ENCODE measurements at regions not wholly inside any gene's neighbourhood (a gene's known extent, or its start where the extent isn't known, plus 50 kb on each side); places are given as distances from the start of the nearest gene placed in this dataset.
"Not testable (repeated sequence)": the region's sequence is repeated elsewhere in the genome, so short reads cannot be mapped to it uniquely, and the experiment has no call there.

DNA sequence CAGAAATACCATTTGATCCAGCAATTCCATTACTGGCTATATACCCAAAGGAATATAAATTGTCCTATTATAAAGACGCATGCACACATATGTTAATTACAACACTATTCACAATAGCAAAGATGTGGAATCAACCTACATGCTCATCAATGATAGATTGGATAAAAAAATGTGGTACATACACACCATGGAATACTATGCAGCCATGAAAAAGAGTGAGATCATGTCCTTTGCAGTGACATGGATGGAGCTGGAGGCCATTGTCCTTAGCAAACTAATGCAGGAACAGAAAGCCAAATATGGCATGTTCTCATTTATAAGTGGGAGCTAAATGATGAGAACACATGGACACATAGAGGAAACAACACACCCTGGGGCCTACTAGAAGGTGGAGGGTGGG is 78.3 kb upstream of the EED start:
- DNase-seq: not testable (repeated sequence)

DNA sequence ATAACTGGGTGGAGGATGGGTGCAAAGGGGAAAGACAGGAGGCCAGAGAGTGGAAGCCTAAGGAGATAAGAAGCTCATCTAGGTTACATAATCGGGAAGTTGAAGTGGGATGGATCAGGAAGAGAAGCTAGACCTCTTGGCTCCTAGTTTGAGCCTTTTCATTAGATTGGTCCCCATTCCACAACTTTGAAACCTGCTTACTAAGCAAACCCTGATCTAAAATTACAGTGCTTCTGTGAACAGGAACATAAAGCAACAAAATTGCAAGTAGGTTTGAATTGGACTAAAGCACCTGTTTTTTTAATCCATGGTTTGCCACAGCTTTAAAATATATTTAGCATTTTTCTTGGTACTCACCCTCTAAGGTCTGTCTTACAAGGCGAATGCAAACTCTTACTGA is 80.4 kb upstream of the EED start:
- DNase-seq: no peak

DNA sequence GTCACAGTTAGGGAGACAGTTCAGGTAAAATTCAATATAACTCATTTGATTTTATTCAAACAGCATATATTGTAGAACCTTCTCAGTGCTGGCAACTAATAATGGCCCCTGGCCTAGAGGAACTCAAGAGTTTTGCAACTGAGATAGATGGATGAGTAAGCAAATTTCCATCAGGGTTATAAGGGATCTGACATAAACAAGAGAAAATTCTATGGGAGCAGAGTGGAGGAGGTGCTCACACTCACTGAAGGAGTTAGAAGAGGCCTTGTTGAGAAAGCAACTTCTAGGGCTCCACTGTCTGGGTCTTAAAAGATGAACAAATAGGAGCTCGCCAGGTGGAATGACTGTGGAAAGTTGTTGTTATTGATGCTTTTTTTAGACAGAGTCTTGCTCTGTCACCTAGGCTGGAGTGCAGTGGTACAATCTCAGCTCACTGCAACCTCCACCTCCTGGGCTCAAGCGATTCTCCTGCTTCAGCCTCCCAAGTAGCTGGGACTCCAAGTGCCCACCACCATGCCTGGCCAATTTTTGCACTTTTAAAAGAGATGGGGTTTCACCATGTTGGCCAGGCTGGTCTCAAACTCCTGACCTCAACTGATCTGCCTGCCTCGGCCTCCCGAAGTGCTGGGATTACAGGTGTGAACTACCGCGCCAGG is 81.2 kb upstream of the EED start:
- not testable (repeated sequence) for DNase-seq

DNA sequence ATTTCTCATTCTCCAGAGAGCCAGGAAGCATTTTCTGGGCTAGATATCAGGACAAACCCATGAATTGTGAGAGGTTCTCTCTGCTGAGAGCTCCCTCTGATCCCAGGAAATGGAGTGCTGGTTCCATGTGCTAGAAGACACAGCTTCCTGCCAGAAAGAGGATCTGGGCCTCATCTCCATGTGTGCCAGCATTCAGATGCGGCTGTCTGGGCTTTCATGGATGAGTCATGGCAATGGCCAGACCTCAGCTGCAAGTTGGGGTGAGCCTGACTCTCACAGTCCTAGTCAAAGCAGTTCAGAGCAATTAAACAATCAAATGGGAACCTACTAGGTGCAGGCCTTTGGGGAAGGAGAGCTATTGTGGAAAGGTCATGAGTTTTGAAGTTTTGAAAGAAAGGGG is 82.3 kb upstream of the EED start:
- no peak for DNase-seq

DNA sequence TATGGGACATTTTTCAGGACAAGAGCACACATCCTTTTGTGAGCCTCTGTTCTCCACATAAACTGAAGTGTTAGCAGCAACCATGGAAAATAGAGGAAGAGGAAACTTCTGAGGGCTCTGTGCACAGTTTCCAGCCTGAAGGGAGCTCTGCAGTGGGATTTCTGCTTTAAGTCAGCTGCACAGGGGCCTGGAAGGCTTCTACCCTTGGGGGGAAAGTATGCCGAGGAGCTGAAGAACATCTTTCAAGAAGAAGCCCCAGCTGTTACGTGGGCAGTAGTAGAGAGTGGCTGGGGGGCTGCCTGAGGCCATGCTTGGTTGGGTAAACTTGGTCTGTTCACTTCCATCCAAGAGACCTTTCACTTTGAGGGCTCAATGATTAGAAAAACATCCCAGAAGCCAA is 82.7 kb upstream of the EED start:
- DNase-seq: no peak

DNA sequence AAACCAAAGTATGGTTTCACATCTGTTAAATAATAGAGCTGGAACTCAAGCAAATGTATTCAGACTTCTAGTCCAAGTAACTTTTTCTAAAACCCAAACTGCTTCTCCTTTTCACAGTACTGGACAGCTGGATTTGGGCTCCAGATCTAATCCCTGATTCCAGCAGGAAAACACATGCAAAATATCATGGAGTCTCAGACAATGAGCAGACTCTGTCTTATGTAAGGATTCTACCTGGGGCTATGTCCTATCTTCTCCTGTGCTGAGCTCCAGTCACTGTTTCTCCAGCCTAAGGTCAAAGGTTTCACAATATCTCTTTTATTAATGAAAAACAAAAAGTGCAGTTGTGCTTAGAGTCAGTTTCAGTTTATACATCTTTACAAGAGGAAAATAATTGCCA is 83.2 kb upstream of the EED start:
- no peak for DNase-seq

DNA sequence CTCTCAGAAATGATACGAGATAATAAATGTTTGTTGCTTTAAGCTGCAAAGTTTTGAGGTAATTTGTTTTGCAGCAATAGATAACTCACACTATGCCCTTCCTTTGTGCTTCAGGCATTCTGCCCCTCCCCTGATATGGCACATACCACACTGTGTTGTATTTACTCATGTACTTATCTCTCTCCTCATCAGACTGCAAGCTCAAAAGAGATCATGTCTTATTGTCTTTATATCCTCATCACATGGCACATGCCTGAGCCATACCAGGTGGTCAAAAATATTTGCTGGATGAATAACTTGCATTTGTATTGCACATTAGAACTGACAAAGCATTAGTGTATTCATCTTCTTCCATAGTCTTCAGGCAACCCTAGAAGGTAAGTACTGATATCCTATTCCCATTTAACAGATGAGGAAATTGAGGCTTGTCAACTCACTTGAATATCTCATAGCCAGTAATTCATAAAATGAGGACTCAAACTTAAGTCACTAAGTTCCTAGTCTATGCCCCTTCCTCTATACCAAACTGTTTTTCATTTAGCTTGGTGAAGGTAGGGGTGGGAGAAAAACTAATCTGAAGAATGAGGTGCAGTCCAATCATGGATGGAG is 83.9 kb upstream of the EED start:
- no peak for DNase-seq

DNA sequence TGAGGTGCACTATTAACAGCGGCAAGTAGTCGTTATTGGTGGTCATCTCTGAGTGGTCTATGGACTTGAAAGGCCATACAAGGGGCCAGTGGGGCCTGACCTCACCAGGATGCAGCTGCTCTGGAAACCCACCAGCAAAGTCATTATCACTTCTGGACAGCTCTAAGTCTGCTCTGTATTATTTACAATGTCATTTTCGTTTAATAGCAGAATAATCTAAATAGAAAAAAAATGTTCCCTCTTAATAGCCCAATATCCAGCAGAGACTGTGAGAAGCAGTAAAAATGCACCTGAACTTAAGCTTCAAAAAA is 85.0 kb upstream of the EED start:
- DNase-seq: no peak

DNA sequence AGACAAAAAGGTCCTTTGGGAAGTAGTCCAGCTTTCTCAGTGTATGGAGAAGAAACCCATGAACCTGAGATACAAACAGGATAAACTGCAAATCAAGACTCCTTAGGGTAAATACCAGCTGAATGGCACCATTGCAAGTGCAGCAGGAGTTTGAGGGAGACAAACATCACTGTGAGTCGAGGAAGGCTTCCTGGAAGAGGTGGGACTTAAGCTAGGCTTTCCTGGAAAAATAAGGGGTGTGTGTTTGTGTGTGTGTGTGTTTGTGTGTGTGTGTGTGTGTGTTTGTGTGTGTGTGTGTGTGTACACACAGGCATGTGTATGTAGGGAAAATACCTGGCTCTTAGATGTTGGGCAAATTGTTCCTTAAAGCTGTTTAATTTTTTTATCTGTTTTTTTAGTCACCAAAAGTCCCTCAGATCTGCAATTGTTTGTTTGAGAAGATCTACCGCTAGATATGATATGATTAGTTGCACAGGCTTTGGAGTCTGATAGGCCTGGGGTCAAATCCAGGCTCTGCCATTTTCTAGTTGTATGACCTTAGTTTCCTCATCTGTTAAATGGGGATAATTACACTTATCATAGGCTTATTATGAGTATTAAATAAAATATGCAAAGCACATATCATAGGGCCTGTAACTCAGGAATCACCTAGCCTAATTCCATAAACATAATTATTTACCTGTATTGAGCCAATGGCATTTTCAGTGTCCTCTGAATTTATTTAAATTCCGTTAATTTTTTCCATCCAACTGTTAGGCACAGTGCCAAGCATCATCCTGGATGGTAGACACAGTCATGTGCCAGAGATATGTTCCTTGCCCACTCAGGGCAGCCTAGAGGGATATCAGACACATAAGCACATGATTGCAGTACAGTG is 85.6 kb upstream of the EED start:
- DNase-seq: no peak

DNA sequence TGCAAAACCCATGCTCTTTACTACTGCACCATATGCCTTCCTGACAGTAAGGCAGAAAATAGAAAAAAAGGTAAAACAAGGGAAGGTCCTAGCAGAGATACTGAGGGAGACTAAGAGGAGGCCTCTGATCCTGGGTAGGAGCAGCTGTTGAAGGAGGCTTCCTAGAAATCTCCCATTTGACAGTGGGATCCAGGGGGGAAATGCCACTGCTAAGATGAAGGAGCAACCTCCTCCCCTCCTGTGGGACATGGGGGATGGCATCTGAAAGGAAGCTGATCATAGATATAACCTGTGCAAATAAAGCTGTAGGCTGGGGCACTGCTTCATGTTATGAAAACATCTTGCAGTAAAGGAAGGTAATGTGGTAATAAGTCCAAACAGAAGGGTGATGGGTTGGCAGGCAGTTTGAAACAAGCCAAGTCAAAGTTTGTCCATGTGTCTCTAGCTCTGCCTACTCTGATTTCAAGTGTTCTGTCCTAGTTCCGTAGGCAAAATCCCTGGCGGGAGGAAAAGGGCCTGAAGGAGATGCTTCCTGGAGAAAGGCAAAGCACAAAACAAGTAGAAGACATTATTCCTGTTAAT is 86.7 kb upstream of the EED start:
- DNase-seq: no peak

DNA sequence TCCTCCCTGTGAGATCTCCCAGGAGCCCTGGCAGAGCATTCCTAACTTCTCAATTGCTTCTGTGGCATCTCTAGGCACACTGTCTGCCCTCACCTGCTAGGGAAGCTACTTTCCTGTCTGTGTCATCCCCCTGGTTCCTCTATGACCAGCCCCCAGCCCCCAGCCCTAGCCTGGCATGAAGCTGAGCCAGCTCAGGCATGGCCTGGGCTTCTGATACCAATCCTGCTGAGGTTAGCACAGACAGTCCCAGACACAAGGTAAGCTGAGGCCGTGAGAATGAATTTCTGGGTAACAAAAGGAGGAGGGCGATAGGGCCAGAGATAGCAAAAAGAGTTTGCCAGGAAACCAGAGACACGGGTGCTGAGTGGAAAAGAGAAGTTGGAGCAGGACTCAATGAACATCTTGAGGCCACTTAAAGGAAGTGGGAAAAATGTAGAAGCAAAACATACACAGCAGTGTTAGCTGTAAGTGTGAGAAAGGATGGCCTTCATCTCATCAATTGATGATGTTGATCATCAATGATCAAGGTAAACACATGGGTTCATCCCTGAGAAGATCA is 87.6 kb upstream of the PICALM start:
- DNase-seq: no peak

DNA sequence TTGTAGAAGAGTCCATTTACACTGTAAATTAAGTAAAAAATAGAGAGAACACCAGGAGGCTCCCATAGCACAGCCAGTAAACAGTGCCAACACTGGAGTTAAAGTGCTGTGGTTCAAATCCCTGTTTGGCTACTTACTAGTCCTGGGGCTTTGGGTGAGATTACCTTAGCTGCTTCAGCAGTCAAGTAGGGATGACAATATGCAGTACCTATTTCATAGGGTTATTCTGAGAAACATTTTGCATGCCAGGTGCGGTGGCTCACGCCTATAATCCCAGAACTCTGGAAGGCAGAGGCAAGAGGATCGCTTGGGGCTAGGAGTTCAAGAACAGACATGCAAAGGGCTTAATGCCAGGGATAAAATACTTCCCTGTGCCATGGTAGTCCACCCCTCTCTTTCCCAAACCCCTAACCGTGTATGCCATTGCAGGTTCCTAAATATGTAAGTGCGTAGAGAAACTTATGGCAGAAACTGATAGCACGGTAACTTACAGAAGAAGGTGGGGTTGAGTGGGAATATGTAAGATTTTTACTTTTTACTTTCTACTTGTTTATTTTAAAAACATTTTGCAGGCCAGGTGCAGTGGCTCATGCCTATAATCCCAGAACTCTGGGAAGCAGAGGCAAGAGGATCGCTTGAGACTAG is 86.4 kb upstream of the PICALM start:
- no peak for DNase-seq

DNA sequence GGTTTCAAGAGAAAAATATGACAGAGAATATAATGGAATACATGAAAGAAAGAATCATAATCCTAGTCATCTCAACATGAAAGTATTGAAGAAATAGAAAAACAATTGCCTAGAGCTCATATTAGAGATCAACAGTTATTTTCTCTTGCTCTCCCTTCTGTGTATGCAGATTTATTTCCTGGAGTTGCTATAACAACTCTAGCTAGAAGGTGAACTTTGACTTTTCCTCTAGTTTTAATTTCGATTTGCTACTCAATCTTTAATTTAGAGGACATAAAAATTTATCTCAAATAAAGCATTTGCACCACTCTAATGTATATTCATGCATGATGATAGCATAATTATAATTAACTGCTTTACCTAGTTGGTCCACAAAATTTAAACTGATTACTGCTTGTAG is 84.6 kb upstream of the PICALM start:
- DNase-seq: no peak

DNA sequence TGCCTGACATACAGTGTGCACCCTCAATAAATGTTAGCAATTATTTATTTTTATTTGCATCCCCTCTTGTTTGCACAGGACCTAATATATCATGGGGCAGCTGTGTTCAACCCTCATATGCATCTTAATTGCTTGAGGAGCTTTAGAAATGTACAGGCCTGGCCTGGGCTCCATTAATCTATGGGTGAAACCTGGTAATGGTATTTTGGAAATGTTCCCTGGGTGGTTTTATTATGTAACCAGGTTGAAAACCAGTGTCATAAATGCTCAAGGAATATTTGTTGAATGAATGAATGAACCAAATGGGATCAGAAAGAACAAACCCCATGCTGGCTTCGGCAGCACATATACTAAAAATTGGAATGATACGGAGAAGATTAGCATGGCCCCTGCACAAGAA is 84.0 kb upstream of the PICALM start:
- no peak for DNase-seq

DNA sequence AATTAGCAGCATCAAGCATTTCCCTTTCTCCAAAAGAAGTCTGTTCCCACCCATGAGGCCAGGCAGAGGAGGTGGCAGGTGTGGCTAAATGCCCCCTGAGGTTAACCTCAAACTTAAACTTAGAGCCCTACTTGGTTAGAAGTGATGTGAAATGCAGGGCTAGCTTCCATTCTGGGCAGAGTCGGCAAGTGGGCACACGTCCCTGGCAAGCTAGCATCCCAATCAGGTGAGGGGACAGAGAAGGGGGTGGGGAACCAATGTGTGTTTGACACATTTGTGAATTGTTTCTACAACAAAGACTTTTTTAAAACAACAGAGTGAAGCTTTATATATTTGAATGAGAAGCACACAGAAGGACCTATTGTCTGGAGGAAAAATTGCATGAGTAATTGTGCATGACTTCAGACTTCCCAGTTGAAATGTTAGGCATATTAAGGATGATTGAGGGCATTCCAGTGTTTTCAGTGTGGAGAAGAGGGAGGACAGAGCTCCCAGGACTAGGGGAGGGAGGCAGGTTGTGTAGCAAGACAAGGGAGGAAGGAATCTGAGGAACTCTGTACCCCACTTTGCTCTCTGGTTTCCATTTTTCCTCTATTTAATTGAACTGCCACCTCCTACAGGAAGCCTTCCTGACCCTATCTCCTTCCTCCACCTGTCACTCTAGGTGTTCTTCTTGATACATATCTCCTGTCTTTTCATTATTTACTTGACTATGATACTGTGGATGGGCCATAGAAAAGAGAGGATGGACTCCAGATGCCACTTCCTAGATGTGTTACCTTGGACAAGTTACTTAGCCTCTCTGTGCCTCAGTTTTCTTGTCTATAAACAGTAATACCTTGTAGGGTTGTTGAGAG is 83.3 kb upstream of the PICALM start:
- no peak for DNase-seq

DNA sequence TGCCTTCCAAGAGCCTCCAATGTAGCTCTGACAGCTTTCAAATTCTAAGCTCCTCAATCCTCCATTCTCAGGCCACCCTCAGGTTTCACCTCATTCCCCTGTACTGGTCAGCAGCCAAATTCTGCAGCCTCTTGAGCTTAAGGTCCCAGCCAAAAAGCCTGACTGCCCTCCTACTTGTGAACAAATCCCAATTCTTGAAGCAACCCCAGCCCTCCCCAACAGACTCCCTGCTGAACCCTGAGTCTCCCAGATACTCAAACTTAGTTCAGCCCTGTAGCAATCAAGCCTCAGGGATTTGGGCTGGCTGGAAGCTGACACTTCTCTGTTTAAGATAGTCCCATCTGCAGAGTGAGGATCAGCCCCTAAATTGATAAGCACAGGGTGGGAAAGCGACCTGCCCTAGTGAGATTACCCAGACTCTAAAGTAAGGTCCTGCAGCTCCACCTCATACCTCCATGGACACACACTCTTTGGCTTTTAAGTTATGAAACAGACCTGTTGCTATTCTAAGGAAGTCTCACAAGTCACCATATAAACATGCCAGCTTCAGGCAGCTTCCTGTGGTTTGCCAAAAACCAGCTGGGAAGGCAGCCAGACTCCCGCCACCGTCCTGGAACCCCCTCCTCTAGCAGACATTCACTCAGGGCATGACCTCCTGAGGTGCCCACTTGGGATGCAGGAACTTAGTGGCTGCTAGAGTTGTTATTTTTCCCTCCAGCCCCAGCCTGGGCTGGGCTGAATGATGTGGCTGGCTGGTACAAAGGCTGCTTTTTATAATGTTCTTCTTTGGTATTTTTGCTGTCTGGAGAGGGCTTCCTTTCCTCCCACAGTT is 82.5 kb upstream of the PICALM start:
- DNase-seq: peak; percentile 85

DNA sequence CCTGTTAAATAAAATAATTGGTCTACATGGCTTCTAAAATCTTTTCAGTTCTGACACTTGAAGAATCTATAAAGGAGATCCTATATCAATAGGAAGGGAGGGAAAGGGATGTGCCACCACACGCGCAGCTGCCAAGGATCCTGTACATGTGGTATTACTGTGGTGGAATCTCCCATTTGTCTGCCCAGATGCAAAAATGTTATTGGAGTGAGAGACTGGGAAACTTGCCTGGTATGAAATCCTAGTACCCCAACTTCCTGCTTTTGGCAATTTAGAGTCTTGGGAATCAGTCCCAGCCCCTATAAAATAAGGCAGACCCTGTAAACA is 81.9 kb upstream of the PICALM start:
- DNase-seq: no peak

DNA sequence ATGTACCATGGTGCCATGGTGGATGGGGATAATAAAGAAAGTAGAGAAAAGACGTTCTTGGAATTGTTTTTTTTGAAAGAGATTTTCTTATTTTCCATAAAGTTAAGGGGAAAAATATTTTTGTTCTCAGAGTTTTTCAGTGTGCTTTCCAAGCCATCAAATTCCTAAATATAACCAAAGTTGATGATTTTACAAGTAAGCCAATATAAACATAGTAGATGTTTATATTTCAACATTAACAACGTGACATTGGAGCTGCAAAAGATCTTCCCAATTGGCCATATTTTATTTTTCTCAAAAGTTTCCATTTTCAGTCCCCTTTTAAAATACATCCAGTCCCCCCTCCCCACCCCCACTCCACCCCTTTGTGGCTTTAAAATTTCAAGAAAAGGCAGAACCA is 80.9 kb upstream of the PICALM start:
- no peak for DNase-seq

DNA sequence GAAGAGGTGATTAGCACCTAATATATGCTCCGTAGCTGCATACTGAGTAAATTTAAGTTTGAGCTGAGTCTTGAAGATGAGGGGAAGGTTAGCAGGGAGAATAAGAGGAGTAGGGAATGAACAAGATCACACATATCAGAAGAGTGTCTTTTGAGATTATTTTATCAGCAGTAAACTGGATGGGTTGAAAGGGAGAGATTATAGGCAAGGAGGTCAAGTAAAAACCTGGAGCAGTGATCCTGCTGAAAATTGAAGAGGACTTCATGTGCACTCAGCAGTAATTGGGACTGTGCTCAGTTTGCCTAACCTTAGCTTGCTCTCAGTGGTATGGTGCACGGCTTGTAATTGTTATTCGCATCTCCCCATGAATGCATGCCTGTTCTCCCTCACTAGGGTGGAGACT is 79.5 kb upstream of the PICALM start:
- no peak for DNase-seq

DNA sequence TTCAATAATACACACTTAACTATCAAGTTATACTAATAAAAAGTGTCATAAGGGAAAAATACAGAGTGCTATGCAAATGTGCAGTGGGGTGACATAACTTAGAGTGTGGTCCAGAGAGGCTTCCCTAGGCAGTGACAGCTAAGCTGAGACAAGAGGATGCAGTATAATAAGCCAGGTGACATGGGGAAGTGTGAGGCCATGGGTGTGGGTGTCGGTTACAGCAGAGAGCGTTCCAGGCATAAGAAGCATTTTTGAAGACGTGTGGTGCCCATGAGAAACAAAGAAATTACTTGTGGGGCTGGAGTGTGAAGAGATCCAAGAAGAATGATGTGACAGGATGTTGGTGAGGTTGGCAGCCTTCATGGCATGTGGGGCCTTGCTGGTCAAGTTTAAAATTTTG is 78.1 kb upstream of the PICALM start:
- no peak for DNase-seq

DNA sequence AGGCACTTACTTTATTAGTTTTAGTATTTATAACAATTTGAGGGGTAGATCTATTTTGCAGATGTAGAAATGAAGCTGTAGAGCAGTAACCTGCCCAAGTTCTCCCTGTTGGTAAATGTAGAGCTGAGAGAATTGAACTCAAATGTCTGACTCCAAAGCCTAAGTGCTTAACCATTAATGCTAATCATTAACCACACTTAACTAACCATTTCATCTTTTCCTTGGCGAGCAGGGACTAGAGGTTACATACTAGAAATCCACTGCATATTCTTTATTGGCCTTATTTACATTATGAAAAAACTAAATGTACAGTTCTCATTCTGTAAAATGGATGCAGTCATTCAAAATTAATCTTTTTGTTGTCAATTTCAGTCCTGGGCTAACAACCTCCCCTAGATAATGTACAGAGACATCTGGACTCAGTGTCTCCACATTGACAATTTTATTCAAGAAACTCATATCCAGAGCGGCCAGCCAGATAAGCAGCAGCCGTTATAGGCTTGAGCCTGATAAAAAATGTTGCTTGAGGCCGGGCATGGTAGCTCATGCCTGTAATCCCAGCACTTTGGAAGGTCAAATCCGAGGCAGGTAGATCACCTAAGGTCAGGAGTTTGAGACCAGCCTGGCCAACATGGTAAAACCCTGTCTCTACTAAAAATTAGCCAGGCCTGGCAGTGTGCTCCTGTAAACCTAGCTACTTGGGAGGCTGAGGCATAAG is 76.7 kb upstream of the PICALM start:
- no peak for DNase-seq
